Stimulated activated CD8-positive, alpha-beta memory T cell treated with anti-CD3 and anti-CD28 coated beads, Interleukin-7, amount 100 ng/mL, for 4 hours (primary cell): ENCODE measurements at regions not wholly inside any gene's neighbourhood (a gene's known extent, or its start where the extent isn't known, plus 50 kb on each side); places are given as distances from the start of the nearest gene placed in this dataset.

ENCODE experiments used
- DNase-seq, 2 donors: peaks; one replicate each; pipeline ENCODE4 v3.0.0-alpha.2; 2020; ENCODE audit warnings: low read depth in 2 of 2

DNA sequence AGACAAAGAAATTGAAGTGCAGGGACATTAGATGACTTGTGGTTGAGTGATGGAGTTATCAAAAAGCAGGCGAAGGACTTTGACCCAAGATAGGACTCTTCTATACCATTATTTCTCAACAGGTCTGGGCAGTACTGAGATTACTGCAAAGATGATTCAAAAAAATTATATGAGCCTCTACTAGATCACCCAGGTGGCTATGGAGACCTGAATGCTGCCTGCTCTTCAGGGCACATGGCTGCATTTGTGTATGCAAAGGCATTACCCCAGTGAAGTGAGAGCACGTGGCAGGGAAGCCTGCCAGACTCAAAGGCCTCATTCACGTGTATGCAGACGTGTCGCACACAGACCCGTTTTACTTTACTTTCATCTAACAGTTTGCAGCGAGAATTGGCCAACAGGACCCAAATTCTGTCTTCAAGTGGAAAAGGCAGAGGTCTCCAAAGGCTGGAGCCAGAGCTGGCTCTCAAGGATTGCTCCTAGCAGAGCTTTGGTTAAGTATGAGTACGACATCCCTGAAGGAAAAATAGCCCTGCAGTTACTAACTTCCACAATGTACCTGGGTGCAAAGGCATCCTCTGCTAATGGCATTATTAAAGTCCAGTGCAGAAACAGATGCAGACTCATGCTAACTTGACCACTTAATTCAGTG, 113.8 kb upstream of the ARMC2 start:
- no peak for DNase-seq

DNA sequence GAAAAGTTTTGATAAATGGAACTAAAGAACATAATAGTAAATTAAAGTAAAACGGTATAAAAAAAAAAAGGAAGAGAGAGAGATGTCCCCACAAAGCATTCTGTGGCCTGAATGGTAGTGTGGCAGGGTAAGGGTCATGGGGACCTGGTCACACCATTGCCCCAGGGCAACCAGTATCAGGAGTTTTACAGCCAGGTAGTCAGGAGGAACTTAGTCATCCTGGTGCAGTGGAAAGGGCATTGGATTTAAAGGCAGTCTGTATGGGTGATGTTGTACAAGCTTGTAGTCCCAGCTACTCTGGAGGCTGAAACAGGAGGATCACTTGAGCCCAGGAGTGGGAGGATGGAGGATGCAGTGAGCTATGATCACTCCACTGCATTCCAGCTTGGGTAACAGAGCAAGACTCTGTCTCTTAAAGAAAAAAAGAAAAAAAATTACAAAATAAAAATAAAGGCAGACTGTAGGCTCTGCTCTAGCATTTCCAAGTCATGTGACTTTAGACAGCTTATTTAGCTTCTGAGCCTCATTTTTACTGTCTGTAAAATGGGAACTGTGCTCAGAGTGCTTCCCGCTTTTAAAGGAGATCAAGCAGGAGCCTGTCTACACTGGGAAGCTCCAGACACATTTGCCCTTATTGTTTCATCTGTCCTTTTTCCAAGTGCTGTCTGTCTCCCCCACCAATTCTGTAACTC, 112.8 kb upstream of the ARMC2 start:
- no peak for DNase-seq

DNA sequence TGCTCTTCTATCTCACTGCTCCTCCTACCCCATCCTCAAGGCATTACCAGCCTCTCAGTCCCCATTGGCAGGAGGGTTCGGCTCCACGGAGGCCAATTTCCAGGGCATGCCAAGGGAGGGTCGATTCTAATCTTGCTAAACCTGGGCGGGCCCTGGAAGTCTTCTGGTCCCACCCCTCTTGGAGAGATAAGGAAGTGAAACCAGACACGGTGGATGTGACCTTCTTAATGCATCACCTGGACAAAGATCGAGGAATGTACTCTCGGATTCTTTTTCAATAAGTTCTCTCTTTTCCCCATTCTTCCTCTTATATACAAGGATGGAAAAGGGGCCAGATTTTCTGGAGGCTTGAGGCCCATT, 112.2 kb upstream of the ARMC2 start:
- DNase-seq: no peak

DNA sequence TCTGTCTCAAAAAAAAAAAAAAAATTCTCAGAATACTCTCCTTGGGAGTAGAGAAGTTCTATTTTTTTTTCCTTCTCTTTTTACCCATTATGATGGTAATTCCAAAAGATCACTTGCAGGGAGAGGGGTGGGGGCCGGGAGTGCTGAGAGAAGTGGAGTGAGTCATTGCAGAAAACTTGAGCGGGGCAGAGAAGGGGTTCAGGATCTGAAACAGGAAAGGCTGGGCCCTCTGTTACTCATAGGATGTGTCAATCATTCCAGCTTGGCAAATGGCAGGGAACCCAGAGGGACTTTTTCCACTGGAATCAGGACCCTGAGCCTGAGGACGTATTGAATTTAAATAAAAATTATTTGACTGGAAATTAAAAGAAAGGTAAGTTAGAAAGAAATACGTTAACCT, 111.4 kb upstream of the ARMC2 start:
- DNase-seq: no peak

DNA sequence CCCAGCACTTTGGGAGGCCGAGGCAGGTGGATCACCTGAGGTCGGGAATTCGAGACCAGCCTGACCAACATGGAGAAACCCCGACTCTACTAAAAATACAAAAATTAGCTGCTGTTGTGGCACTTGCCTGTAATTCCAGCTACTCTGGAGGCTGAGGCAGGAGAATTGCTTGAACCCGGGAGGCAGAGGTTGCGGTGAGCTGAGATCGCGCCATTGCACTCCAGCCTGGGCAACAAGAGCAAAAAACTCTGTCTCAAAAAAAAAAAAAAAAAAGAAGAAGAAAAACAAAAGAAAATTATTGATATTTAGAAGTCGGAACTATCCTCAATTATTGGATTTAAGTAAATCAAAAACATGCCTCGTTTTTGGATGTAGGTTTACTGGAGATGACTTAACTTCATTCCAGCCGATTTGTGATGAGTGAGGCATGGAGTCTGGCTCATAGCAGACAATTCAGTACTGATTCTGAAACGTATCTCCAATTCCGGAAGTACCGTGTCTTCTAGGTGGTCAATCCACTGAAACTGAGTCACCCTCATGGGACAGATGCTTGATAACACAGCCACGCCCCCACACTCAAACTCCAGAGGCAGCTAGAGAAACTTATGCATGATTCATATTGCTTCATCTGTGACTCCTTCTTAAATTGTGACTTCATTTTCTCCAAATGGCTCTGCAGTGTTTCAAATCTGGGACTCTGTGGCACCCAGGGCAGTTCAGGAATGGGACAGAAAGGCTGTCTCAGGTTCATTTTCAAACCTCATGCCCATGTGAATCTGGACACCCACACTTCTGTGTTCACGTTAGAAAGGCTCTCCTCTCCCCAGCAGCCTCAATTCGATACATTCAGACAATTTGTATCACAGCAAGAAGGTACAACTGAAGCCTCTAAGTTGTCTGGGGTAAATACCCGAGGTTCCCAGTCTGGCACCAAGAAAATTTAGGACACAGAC, 110.4 kb upstream of the ARMC2 start:
- DNase-seq: no peak

DNA sequence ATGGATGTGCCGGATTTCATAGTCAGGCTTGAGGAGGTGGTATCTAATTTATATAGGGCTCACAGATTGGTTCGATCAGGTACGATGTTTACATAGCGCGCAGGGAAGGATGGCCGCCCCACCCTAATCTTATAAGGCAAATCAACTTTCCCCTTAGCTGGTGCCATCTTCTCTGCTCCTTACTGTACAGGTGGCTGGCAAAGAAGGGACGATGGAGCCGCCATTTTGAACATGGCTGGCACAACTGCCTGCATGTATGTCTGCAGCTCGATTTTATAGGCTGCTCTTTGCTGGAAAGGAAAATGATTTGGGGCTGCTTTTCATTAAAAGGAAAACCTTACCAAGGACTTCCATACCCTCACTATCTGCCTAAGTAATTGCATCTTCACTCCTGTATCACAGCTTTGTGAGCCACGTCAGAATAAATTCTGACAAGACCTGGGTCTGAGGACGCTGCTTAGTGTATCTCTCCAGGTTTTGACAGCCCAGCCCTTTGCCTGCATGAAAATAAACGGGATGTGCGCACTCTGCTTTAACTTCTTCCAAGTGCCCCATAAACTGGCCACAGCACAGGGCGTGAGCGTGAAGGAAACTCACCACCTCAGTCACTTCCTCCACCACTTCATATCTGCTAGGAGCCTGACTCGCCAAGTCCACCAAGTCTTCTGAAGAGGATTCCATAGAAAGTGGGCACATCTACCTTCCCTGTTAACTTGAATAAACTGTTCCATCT, 109.4 kb upstream of the ARMC2 start:
- DNase-seq: no peak

DNA sequence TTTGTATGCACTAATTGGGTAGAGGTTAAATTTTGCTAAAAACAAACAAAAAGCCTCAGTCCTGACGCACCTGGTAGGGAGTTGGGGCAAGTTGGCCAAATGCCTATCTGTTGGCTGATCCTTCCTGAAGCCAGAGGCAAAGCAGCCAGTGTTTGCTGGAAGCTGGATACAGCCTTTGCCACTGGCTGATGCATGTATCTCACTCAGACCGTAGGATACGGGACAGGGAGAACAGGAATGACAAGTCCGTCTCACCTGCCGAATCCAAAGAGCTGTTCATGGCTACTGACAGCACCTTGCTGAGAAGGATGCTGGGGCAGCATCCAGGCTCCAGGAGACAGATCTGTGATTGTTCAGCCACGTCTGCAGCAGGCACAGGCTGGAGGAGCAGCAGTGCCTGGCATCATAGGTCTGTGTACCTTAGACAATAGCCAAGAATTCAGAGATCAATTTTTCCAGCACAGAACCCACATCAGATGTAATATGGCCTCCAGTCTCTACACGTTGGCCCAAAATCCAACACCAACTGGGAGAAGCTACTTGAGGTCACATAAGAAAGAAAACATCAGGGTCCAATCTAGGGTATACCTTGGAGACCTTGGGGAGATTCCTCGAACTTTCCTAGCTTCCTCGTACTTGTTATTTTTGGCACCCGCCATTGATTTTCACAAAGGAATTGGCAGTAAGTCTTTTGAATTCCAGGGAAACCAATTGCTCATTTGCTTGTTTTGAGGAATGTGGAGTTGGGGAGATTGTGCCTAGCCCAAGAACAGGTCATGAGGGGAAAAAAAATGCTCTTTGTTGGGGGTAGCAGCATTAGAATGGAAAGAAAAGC, 108.5 kb upstream of the ARMC2 start:
- no peak for DNase-seq

DNA sequence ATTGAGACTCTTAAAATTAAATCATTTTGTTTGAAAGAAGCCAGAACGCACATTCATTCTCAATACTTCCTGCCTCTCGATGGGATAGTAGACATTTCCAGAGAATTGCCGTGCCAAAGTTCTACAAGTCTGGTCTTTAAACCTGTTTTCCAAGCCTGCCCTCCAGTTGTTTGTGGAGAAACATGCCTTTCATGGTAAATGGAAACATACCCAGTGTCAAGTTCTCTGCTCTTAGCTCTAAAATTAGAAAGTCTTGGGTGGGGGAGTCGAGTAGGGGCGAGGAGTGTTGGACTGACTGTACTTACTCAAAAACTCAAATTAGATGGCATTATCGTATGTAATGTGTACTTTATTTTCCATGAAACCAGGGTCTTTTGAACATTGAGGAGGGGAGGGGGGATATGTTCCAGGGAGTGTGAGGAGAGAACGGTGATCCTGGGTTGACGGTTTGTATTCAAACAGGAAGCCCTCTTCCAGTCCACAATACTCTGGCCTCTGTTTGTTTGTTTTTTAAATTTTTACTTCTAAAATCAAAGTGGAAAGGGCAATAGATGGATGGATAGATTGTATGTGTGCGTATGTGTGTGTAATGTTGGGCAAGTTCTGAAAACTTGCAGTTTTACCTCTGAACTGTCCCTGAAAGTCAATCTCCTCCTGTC, 106.8 kb upstream of the ARMC2 start:
- no peak for DNase-seq

DNA sequence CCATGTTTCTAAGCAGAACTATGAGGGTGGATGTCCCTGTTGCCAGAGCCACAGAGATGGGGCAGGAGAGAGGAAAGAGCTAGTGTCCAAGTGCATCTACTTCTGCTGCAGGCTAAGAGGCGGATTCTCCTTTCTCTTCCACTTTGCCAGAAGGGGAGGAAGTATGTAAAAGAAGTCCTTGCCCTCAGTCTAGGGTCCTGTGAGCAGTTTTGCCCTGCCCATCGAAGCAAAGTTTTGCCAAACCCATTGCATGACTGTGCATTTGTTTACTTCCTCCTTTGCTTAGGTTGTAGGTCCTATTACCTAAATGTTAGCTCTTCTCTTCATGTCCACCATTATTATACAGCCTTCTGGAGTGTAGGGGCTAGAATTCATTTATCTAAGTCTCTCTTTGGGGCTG, 106.2 kb upstream of the ARMC2 start:
- DNase-seq: no peak

DNA sequence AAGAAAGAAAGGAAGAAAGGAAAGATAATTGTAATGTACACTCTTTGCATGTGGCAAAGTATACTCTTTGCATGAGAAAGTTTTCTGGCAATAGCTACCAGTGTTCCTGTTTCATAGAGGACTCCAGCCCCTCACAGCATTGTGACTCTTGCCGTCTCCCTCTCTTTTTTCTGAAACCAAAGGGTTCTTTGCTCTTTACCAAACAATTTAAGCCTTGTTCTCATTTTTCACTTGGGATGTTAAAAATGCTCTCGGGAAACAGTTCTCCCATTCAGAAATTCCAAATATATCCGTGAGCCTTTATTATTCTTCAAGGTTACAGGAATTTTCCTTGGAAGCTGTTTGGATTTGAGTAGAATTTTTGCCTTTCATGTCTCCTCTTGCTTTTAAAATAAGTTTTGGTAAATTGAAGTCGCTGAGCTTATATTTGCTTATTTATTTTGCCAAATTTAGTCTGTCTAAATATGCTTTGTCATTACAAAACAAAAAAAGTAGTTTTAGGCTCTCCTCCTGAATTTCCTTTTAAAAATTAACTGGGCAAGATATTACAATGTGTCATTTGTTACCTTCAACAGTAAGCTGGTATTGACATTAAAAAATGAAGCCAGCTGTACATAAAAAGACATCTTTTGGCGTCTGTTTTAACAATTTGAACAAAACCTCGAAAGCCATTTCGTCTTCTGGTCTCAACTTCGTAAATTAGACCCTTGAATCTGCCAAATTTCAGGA, 103.8 kb upstream of the ARMC2 start:
- DNase-seq: no peak

DNA sequence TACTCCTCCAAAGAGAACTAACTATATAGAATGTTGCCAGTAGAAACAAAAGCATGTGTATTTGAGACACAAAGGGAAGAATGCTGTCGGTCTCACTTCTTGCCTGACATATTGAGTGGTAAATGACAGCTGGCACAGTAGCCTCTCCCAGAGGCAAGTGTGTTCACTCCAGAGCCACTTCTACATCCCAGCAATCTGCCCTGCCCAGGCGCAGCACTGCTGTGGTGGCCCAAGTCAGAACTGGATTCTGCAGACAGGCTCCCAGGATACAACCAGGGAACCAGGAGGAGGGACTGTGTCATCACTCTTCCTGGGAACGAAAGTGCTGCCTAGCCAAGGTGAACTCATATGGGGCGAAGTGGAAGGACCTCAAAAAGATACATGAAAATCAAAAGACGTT, 103.2 kb upstream of the ARMC2 start:
- no peak for DNase-seq

DNA sequence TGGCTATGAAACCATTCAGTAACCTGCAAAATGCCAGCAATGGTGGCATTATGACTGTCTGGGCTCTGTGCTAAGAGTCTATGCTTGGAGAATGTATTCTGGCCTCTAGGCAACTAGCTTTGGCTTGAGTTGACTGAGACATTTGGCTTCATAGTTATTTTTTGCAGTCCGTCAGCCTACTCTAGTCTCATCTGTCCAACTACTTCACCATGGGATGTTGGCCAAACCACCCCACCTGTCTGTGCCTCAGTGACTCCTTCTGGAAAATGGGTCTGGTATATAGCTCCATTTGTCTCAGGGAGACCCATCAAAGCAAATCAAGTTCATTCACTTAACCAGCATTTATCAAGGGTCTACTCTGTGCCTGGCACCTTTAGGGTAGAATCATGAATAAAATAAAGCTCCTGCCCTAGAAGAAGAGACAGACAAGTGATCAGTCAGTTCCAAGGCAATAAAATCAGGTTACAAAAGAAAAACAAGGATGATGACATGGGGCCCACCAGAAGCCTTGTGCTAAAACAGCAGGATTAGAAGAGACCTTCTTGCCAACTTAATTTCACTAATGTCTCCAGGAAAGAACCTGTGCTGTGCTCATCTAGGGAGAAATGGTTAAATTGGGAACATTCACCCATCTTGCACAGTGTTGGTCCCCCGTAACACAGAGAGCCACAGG, 102.4 kb upstream of the ARMC2 start:
- DNase-seq: no peak

DNA sequence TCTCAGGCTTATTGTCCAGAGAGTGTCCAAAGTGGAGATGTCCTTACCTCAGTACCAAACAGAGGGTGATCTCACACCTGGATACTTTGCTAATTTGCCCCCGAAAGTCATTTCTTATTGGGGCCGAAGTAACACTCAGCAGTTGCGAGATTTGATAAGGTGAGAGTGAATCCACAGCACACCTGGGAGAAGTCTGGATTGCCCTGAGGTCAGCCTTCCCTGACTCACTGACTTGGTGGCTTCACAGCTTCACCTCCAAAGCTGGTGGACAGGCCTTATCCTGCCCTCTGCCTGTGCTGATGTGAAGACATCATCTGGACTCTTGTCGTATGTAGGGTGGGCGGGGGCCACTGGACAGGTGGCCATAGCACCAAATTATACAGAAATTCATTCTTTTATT, 101.9 kb upstream of the ARMC2 start:
- no peak for DNase-seq

DNA sequence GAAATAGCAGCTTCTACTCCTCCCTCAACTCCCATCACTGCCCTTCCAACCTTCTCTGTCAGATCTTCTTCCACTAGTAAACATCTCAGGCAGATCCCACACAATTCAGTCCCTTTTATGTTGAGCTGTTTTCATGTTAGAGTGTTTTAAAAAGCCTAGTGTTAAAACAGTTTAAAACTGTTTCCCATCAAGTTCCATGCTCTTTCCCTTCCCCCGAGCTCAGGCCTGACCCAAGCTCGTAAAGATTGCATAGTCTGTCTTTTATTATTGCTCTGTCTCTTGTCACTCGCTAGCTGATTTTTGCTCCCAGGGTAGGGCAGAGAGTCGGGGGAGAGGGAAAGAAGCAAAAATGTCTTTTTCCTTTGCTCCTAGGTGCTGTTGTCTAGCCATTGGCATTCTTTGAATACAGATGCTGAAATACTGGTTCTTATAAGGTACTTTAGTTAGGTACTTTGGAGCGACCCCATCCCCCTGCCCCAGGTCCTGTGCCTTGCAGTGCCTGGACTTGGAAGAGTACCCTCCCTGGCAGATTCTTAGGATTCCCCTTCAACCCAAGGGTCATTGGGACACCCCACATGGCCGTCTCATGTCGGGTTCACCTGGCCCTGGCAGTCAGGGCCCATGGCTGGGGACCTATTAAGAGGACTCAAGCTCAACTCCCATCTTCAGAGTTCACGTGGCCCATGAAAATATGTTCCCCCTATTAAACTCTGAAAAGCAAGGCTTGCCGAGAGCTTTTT, 101.2 kb upstream of the ARMC2 start:
- no peak for DNase-seq

DNA sequence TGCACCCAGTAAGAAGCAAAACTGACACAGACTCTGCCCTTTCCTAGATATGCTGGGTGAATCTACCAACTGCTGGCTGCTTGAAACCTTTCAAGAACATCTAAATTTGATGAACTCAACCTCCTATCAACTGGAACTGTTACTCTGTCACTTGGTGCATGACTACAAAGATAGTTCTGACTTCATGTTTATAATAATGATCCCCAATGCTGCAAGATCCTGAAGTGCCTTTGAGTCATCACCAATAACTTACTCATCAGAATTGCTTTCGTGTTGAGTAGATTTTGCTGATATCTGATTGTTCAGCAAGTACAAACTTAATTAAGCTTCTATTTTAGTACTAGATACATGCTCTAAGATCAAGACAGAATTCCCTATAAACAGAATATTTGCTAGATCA, 100.2 kb upstream of the ARMC2 start:
- no peak for DNase-seq

DNA sequence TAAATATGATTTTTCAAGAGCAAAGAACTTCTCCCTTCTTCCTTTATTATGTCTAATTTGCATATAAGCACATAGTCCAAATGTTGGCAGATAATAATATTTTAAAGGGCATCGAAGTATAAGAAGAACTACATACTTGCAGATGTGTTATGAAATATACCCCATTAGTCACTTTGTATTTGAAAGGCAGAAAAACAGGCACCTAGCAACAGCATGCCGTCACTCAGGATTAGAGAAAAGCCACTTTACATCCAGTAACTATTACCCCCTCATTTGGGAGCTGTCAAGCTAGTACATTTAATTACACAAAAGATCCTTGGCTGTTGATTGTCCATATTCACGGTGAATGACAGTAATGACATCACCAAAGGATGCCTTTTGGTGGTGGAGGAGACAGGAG, 99.3 kb upstream of the ARMC2 start:
- DNase-seq: no peak

DNA sequence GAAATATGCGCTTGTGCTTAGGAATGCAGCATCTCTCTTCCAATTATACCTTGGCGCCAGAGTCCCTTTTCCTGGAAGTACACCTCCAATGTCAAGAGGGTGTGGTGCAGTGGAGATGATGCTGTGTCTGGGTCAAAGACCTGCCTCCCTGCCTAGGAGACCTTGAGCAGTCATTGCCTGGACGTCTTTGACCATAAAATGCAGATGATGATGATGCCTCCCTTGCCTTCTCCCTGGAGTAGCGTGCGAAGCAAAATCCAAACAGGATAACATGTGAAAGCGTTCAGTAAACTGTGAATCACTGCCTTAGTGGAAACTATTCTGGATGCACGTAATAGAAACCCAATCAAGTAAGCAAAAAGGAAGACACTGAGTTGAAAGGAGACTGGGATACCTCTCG, 97.4 kb upstream of the ARMC2 start:
- DNase-seq: no peak

DNA sequence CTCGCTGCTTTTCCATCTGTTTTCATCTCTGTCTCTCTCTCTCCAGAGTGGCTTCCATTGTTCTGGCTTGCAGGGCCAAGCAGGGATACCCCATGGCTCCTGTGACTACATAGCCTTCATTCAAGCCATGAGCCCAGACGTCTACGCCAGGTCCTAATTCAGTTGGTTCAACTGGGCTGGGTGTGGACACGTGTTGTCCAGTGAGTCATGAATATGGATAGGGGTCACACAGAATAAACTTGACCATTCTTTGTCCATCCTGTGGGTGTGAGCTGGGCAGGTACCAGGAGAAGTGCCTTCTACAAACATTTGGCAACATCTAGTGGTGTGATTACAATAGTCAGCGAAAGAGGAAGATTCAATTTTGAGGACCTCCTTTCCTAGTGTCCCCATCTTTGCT, 96.9 kb upstream of the ARMC2 start:
- DNase-seq: no peak
